GM18520 (cell line): ENCODE measurements at regions not wholly inside any gene's neighbourhood (a gene's known extent, or its start where the extent isn't known, plus 50 kb on each side); places are given as distances from the start of the nearest gene placed in this dataset.
"Not testable (repeated sequence)": the region's sequence is repeated elsewhere in the genome, so short reads cannot be mapped to it uniquely, and the experiment has no call there.

Experiments
- ATAC-seq: cut with Tn5 transposase; IDR thresholded peaks from one replicate; pipeline ENCODE4 v1.9.1; 2021; ENCODE audit not compliant: unreplicated experiment

DNA sequence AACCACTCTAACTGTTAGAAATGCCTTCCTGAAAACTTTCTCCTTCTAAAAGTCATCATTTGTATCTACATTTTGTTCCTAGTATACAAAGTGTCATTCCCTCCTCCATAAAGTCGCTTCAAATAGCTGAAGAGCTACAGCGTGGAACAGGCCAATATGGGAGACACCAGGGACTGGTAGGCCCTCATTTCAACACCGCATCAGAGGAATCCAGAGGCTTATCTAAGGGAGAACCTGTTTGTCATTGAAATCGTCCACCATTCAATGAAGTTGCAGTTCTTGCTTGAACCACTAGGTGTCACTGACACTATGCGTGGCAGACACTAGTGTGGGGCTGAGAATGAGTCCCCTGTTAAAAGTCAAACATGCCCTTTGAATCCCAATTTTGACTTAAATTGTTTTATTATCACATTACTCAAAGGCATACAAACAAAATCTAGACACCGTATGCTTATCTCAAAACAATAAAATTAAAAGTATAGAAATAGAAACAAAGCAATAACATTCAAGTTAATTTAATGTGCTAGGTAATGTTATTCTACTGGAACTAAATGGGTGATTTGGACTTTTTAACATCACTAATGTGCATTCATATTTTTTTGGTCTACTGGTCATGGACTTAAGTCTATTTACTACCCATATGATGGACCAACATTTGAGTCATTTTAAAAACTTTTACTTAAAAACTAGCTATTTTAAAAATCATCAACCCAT, 182.3 kb downstream of the FCRL5 start:
- no peak for ATAC-seq

- not testable (repeated sequence) for ATAC-seq
Observed at GRCh38 chr1:157368941-157369340, 183.4 kb downstream of the FCRL5 start.

GRCh38 chr1:157368363-157368762, 184.0 kb downstream of the FCRL5 start:
- no peak for ATAC-seq

DNA sequence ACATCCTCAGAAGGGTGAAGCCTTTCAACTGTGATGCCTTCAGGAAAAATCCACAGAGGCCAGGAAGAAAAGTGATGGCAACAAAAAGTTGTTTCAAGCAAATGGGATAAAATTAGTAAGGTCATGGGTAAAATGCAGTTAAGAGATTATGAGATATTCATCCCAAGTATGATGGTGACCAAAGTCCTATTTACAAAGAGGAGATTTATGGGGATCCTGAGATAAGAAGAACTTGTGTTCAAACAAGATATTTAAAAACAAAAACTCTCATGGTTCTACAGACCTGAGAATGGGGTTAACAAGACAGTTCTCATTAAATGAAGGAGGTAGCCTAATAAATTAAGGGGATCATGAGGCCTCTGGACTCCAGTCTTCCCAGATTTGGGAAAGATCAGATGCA, 184.4 kb downstream of the FCRL5 start:
- ATAC-seq = no peak

- no peak for ATAC-seq
Observed at GRCh38 chr1:157367091-157367739, 185.1 kb downstream of the FCRL5 start.

DNA sequence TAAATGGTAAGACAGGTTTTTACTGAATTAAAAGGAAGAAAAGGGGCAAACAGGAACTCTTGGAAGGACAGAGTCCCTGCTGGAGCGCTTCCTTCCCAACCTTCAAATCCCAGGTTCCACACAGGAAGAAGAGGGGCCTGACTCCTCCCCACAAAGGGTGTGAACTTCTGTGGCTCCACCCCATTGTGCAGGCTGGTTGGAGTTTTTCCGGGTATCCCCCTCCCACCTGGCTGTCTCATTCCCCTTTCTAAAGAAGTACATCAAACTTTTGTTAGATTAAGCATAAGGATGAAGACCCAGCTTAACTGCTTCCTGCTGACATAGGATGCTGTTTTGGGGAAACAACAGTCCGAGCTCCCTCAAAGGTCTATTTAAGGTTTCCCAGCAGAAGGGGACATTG, 187.7 kb downstream of the FCRL5 start:
- ATAC-seq = no peak

GRCh38 chr1:157363660-157364140, 188.6 kb downstream of the FCRL5 start:
- no peak for ATAC-seq

DNA sequence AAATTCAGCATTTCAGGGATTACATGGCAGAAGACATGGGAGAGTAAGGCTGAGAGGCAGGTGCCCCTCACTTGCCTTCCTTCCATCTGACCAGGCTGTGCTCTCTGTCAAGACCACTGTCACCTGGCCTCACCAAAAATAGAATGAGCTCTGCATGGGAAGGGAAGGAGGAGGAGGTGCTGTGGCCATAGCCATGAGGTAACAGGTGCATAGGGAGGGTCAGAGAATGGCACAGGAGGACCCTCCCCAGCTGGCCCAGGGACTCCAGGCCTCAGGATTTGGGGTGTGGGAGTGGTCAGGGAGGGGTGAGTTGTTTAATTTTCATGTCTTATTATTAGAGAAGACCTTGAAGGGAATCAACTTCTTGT, 192.3 kb downstream of the FCRL5 start:
- no peak for ATAC-seq

DNA sequence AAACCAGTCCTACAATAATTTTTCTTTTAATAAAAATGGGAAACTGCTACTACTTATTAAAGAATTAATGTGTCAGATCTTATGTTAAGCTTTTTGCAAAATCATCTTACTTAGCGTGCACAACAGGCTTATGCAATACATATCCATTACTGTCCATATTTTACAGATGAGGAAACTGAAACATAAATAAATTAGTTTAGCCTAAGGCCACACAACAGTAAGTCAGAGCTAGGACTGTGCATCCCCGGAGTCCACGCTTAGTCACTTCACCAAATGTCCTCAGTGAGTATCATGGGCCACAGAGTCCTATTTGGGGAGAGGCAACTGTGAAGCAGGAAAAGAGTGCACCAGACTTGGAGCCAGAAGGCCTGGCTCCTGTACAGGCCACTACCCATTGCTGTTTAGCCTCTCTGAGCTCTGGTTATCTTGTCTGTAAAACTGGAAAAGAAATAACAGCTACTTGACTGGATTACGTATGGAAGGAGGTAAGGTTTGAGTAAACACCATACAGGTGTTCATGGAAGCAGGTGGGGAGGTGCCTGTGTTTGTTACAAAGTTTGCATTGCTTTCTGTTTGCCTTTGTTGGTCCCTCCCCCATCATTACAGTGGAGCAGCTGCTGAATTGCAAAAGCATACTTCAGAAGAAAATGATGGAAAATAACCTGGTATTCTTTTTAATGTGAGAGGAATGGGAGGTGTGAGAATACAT, 192.8 kb downstream of the FCRL5 start:
- ATAC-seq = no peak

GRCh38 chr1:157357111-157357510, 195.2 kb downstream of the FCRL5 start:
- no peak for ATAC-seq

DNA sequence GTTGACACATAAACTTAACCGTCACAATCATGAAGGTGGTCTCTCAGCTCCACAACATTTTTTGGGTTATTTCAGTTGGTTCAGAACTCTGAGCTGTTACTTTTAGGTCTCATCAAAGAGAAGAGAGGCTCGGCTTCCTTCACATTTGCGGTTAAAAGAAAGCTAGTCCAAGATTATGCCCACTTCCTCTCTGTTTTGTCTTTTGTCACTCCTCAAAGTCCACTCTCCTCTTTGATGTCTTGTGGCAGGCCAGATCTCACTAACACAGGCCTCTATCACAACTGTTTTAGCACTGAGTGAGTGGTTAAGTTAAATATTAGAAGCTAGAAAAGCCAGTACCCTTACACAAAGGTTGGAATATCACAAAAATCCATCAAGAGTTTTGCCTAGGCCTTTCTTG, 195.7 kb downstream of the FCRL5 start:
- no peak for ATAC-seq

- no peak for ATAC-seq
Observed at GRCh38 chr1:157353546-157353945, 198.8 kb downstream of the FCRL5 start.

DNA sequence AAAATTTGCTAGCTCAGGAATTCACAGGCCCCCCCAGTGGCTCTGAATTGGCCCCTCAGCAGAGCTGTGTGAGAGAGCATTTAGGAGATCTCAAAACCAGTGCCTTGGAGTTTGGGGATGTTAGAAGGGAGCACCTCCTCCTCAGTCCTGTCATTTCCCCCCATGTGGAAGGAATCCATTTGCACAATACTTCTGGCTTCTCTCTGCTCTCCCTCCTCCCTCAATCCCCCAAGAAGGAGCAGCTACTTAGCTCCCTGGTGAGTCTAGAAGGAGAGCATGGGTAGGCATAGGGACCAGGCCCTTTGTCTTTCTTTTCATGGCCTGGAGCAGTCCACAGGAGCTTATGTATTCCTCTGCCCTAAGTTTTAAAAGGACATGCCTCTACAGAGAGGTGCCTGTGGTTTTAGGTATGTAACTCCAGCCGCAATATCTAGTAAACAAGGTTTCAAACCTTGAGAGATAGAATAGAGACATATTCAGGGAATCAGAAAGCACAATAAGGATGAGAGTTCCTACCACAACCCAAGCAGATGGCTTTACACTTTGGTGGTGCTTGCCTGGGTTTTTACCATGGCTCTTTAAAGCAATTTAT, 199.4 kb downstream of the FCRL5 start:
- ATAC-seq = no peak

DNA sequence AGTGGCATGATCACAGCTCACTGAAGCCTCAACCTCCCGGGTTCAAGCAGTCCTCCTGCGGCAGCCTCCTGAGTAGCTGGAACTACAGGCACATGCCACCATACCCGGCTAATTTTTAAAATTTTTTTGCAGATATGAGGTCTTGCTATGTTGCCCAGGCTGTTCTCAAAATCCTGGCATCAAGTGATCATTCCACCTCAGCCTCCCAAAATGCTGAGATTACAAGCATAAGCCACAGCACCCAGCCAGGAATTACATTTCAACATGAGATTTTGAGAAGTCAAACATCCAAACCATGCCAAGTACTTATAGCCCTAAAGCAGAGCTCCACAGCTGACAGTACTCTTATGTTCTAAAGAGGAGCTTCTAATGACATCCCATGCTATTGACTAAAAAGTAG, 200.1 kb downstream of the FCRL5 start:
- no peak for ATAC-seq

DNA sequence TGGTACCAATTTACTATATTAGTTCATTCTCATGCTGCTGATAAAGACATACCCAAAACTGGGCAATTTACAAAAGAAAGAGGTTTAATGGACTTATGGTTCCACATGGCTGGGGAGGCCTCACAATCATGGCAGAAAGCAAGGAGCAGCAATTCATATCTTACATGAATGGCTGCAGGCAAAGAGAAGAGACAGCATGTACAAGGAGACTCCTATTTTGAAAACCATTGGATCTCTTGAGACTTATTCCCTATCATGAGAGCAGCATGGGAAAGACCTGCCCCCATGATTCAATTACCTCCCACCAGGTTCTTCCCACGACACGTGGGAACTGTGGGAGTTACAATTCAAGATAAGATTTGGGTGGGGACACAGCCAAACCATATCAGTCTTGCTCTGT, 200.5 kb downstream of the FCRL5 start:
- ATAC-seq = not testable (repeated sequence)

GRCh38 chr1:157348538-157349480, 203.5 kb downstream of the FCRL5 start:
- ATAC-seq = no peak

GRCh38 chr1:157347506-157347905, 204.8 kb downstream of the FCRL5 start:
- ATAC-seq = no peak

GRCh38 chr1:157337785-157338184, 199.6 kb upstream of the ETV3 start:
- not testable (repeated sequence) for ATAC-seq

DNA sequence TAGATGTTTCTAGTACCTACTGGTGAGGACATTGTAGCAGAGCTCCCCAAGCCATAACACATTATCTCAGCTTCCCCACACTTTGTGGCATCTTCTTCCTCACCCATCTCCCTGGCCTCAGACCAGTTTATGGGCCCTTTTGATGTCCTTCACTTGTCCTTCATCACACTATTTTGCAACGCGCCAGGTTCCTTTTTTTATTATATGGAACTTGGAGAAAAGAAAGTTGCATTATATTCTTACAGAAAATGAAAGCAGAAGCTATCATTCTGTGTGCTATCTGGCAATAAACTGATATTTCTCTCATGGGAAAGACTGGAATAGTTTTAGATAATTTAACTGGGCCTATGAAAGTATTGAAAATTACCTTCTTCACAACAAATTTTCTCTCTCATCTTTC, 196.9 kb upstream of the ETV3 start:
- ATAC-seq = no peak

DNA sequence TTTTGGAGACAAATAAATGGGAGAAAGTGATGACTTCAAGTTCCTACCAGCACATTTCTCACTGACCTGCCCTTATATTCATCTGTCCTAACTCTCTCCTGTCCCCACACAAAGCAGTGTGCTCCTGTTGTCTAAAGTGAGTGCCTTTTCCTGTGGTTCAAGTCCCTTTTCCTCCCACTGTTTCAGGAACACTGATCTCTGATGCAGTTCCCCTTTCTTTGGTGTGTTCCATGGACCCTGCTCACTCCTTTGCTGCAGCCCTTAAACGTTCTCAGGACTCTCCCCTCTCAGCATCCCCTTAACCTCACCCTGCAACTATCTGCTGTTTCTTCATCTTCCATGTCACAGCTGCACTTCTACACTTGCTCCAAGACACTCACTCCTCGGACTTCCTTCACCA, 195.8 kb upstream of the ETV3 start:
- no peak for ATAC-seq

DNA sequence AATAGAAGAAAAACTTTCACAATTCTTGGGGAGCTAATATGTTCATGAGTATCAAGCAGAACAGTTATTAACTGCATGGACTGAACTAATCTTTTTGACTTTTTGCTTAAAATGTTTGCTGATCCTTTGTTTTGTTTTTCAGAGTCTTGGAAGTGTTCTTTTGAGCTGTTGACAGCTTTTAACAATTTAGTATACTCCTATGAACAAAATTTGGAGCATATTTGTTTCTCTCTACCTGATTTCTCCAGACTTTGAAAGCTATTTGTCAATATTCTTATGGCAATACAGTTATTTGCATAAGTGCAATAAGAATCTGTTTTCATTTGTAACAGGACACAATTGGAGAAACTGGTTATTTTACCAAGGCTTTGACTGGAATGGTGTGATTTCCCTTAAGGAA, 192.0 kb upstream of the ETV3 start:
- not testable (repeated sequence) for ATAC-seq
